Stomach (tissue), 4 donors: ENCODE measurements at regions not wholly inside any gene's neighbourhood (a gene's known extent, or its start where the extent isn't known, plus 50 kb on each side); places are given as distances from the start of the nearest gene placed in this dataset.

Experiments used
- CTCF ChIP-seq, 7 experiments: fragments of 450-650 bp in 4 of 7; fragments of 200-600 bp in 3 of 7; sonication (generic) in 3 of 7; IDR thresholded peaks; one replicate each; pipeline ENCODE4 v1.5.1; 2016 to 2019; ENCODE audit warnings: antibody characterized with exemption in 7 of 7, control low read depth in 2 of 7, mild to moderate bottlenecking in 1 of 7
- POLR2A ChIP-seq, 4 donors: fragments of 450-650 bp; IDR thresholded peaks; one replicate each; pipeline ENCODE4 v1.6.1; 2016; ENCODE audit warnings: antibody characterized with exemption in 4 of 4, control low read depth in 2 of 4, mild to moderate bottlenecking in 1 of 4, moderate library complexity in 1 of 4
- POLR2AphosphoS5 ChIP-seq, 3 donors: sonication (generic); formaldehyde crosslinking; IDR thresholded peaks; one replicate each; pipeline ENCODE4 v1.6.1; 2016; ENCODE audit warnings: antibody characterized with exemption in 3 of 3

DNA sequence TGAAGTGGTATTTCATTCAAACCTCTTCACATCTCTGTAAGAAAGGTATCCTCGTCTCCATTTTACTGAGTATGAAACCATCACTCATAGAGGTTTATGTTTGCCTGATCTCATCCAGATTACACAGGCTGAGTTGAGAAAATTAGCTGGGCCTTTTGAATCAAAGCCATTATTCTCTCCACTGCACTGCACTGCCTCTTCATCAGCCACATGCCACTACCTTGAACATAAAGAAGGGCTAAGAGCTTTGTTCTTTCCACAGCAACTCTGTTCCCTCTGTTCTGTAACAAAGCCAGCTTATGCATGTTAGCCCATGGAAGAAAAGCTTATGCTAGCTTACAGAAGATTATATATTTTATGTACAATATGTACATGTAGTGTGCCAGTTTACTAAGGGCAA is 362.6 kb upstream of the DLGAP1 start:
- TF ChIP-seq POLR2A (IDR thresholded peaks at IDR 0.05), result no peak
- no peak for TF ChIP-seq CTCF (IDR thresholded peaks at IDR 0.05)
- no peak for TF ChIP-seq POLR2AphosphoS5 (IDR thresholded peaks at IDR 0.05)
